ENCODE measurements at regions not wholly inside any gene's neighbourhood (a gene's known extent, or its start where the extent isn't known, plus 50 kb on each side); places are given as distances from the start of the nearest gene placed in this dataset.

- no peak for ATAC-seq (ENCODE audit: low read depth)
- TF ChIP-seq MAFK (IDR thresholded peaks at IDR 0.05; ENCODE audit: low read depth, low read length) (no peak), NFE2L2 (IDR thresholded peaks at IDR 0.05; ENCODE audit: low read depth, low read length) (no peak), RCOR1 (IDR thresholded peaks at IDR 0.05; ENCODE audit: insufficient replicate concordance, low read length) (no peak), RFX5 (IDR thresholded peaks at IDR 0.05; ENCODE audit: low read depth, low read length) (no peak), POLR2A (IDR thresholded peaks at IDR 0.05; ENCODE audit: low read depth, low read length) (no peak), CEBPB (IDR thresholded peaks at IDR 0.05; ENCODE audit: low read depth, low read length) (no peak), FOS (IDR thresholded peaks at IDR 0.05; ENCODE audit: low read depth, low read length) (no peak), USF2 (IDR thresholded peaks at IDR 0.05; ENCODE audit: low read depth, low read length) (no peak)
- POLR2A ChIA-PET (ENCODE audit: unreplicated experiment): no interaction called here
Measured at GRCh38 chr21:38147391-38147790, 109.4 kb upstream of the KCNJ15 start.

More at GRCh38 chr21:38147391-38147790, 109.4 kb upstream of the KCNJ15 start:
- H3K4me2 ChIP-seq (ENCODE audit: low read depth, low read length): no peak overlapping the region
- H2BK120ac ChIP-seq (ENCODE audit: low read depth, low read length): no peak overlapping the region; the same call in 1 of the 2 replicates
- H4K8ac ChIP-seq (ENCODE audit: low read depth in 2 of 2, low read length in 2 of 2): no peak overlapping the region
- H2AK5ac ChIP-seq (ENCODE audit: low read depth, low read length): no peak overlapping the region; the same call in 1 of the 2 replicates
- no peaks in the 10 kb centered on the region for H3K4me1 ChIP-seq (ENCODE audit: control insufficient read depth, insufficient read depth, low read length)
- CTCF ChIA-PET: no interaction called here
- no peaks in the 10 kb centered on the region for H3K36me3 ChIP-seq (ENCODE audit: control insufficient read depth, insufficient read depth, low read length)
- no peak overlapping the region for H3K4me3 ChIP-seq (ENCODE audit: insufficient read depth, low read depth, low read length)
- peak overlapping the region; percentile 10; the same call in 1 of the 2 replicates for H3K56ac ChIP-seq (ENCODE audit: extremely low read depth, insufficient read depth, low read length)
- no TSS peak for BruUV-seq (replicated peaks)
- no peak overlapping the region for H3K14ac ChIP-seq (replicated peaks; ENCODE audit: low read depth, low read length)
- no peaks in the 10 kb centered on the region for H3K9me1 ChIP-seq (ENCODE audit: insufficient read depth, low read length)
- no peak overlapping the region for H3K4ac ChIP-seq (ENCODE audit: low read depth, low read length)
- no peak for DNase-seq
- no peak overlapping the region for H2BK15ac ChIP-seq (ENCODE audit: low read depth, low read length)
- no peak overlapping the region for H4K5ac ChIP-seq (ENCODE audit: low read depth, low read length)
- H3K23ac ChIP-seq (ENCODE audit: low read depth, low read length): no peak overlapping the region
- H4K91ac ChIP-seq (ENCODE audit: insufficient read depth, low read depth, low read length): no peak overlapping the region
- H3K9ac ChIP-seq (ENCODE audit: low read depth, low read length): no peak overlapping the region
- intact Hi-C loops (cut with micrococcal nuclease) (no loop called here), in situ Hi-C loops (cut with MboI; ENCODE audit: low sequenced_read_pairs) (no loop called here), dilution Hi-C loops (cut with HindIII; ENCODE audit: low sequenced_read_pairs, unreplicated experiment) (no loop called here)
- H2BK20ac ChIP-seq (ENCODE audit: low read depth, low read length): no peak overlapping the region
- no peak overlapping the region for H3K18ac ChIP-seq (ENCODE audit: low read depth, low read length)
- H3K27ac ChIP-seq (ENCODE audit: insufficient read depth, low read length): no peak overlapping the region
- 17% methylated on average over 1 of the region's 4 CpGs; no CpG with 5 or more reads in 1 of the 2 experiments for WGBS, 2 experiments (ENCODE audit: extremely low coverage in 2 of 2, insufficient read length in 1 of 2)
- H3K27me3 ChIP-seq (ENCODE audit: control insufficient read depth, insufficient read depth, low read length): peaks cover 4% of the 10 kb centered on the region
- no peak overlapping the region for H2AK9ac ChIP-seq (replicated peaks; ENCODE audit: low read depth, low read length, poor library complexity)
- H3K9me3 ChIP-seq (ENCODE audit: control insufficient read depth, insufficient read depth, low read length): no peaks in the 10 kb centered on the region
- no peaks in the 10 kb centered on the region for H3K79me1 ChIP-seq (ENCODE audit: low read depth in 1 of 2, low read length in 2 of 2)
- no peak overlapping the region for H2AFZ ChIP-seq (replicated peaks; ENCODE audit: low read length, poor library complexity)
- H2BK5ac ChIP-seq (ENCODE audit: low read depth, low read length, poor library complexity, severe bottlenecking): no peak overlapping the region
- H4K20me1 ChIP-seq (ENCODE audit: insufficient read depth, low read length): no peaks in the 10 kb centered on the region

All from IMR-90 (cell line).